Upper lobe of left lung (tissue), 4 donors: ENCODE measurements at regions not wholly inside any gene's neighbourhood (a gene's known extent, or its start where the extent isn't known, plus 50 kb on each side); places are given as distances from the start of the nearest gene placed in this dataset.

Experiments
- CTCF ChIP-seq, 6 experiments: fragments of 450-650 bp in 4 of 6; fragments of 200-600 bp in 2 of 6; sonication (generic) in 2 of 6; IDR thresholded peaks; one replicate each; pipeline ENCODE4 v1.5.1; 2016 to 2019; ENCODE audit warnings: antibody characterized with exemption in 6 of 6
- EP300 ChIP-seq, 4 donors: sonication (generic); formaldehyde crosslinking; IDR thresholded peaks; one replicate each; pipeline ENCODE4 v1.5.1; 2017; ENCODE audit warnings: antibody characterized with exemption in 4 of 4, control low read depth in 2 of 4
- POLR2A ChIP-seq, 4 donors: fragments of 450-650 bp; IDR thresholded peaks; one replicate each; pipeline ENCODE4 v1.5.1; 2016 to 2017; ENCODE audit warnings: antibody characterized with exemption in 4 of 4, mild to moderate bottlenecking in 2 of 4
- POLR2AphosphoS5 ChIP-seq, 2 donors: sonication (generic); formaldehyde crosslinking; IDR thresholded peaks; one replicate each; pipeline ENCODE4 v1.5.1; 2017; ENCODE audit warnings: antibody characterized with exemption in 2 of 2

GRCh38 chr16:54630284-54630967 is 300.2 kb upstream of the IRX5 start:
- TF ChIP-seq CTCF (IDR thresholded peaks at IDR 0.05) (no peak), POLR2AphosphoS5 (IDR thresholded peaks at IDR 0.05) (no peak), POLR2A (IDR thresholded peaks at IDR 0.05) (no peak), EP300 (IDR thresholded peaks at IDR 0.05) (no peak)
